ENCODE measurements at regions not wholly inside any gene's neighbourhood (a gene's known extent, or its start where the extent isn't known, plus 50 kb on each side); places are given as distances from the start of the nearest gene placed in this dataset.
"Not testable (repeated sequence)": the region's sequence is repeated elsewhere in the genome, so short reads cannot be mapped to it uniquely, and the experiment has no call there.

GRCh38 chr15:66976106-66976640, 89.2 kb upstream of the SMAD3 start:
- not testable (repeated sequence) for TF ChIP-seq CTCF (conservative IDR thresholded peaks at IDR 0.05 in 1 of 2, IDR thresholded peaks at IDR 0.05 in 1 of 2; ENCODE audit: extremely low read depth in 1 of 2, insufficient read depth in 1 of 2, low read depth in 1 of 2, low read length in 2 of 2); EZH2 (IDR thresholded peaks at IDR 0.05; ENCODE audit: borderline replicate concordance, low read length)

Measured in mammary epithelial cell (primary cell).